Keratinocyte (primary cell): ENCODE measurements at regions not wholly inside any gene's neighbourhood (a gene's known extent, or its start where the extent isn't known, plus 50 kb on each side); places are given as distances from the start of the nearest gene placed in this dataset.

Source experiments
- DNase-seq: peaks from one replicate; pipeline ENCODE4 v3.0.0-alpha.2; 2011; ENCODE audit warnings: low read depth, missing footprints, low spot score
- FAIRE-seq: peaks from 2 replicates; lab custom pipeline; 2011; peaks lifted over from hg19 to GRCh38; lab: Jason Lieb, UNC
- H2AFZ ChIP-seq: 2 replicates; pipeline ENCODE4 v1.6.0; 2012; ENCODE audit warnings: low read length, control low read depth, inconsistent platforms; ENCODE audit not compliant: control insufficient read depth
- H3K27ac ChIP-seq: 2 replicates; pipeline ENCODE4 v1.5.1; 2011; ENCODE audit warnings: low read length; ENCODE audit not compliant: control insufficient read depth, insufficient read depth
- H3K27me3 ChIP-seq: 3 replicates; pipeline ENCODE4 v1.6.0; 2011; ENCODE audit warnings: low read length; ENCODE audit not compliant: control insufficient read depth, insufficient read depth; ENCODE audit errors: extremely low read depth
- H3K36me3 ChIP-seq, 2 experiments: 2 replicates in 1 of 2; 3 replicates in 1 of 2; pipeline ENCODE4 v1.5.1; 2011; ENCODE audit warnings: low read length in 2 of 2, mild to moderate bottlenecking in 1 of 2; ENCODE audit not compliant: control insufficient read depth in 2 of 2, insufficient read depth in 2 of 2; ENCODE audit errors: extremely low read depth in 1 of 2
- H3K4me1 ChIP-seq: 3 replicates; pipeline ENCODE4 v1.5.1; 2011; ENCODE audit warnings: low read length; ENCODE audit not compliant: control insufficient read depth, insufficient read depth; ENCODE audit errors: extremely low read depth
- H3K4me2 ChIP-seq: 3 replicates; pipeline ENCODE4 v1.6.0; 2011; ENCODE audit warnings: low read depth, low read length; ENCODE audit not compliant: control insufficient read depth, insufficient read depth; ENCODE audit errors: extremely low read depth
- H3K4me3 ChIP-seq, 3 experiments: fragments of 200-600 bp in 1 of 3; sonication (generic) in 1 of 3; 2 replicates in 2 of 3; 3 replicates in 1 of 3; pipeline ENCODE4 v1.5.1; 2011 to 2016; ENCODE audit warnings: low read length in 3 of 3, mild to moderate bottlenecking in 3 of 3, control low read depth in 2 of 3, inconsistent platforms in 1 of 3, low read depth in 1 of 3, mixed read lengths in 1 of 3, mixed run types in 1 of 3, moderate library complexity in 1 of 3; ENCODE audit not compliant: control insufficient read depth in 2 of 3, insufficient read depth in 2 of 3; ENCODE audit errors: extremely low read depth in 1 of 3
- H3K79me2 ChIP-seq: 2 replicates; pipeline ENCODE4 v1.6.0; 2012; ENCODE audit warnings: low read length; ENCODE audit not compliant: control insufficient read depth, insufficient read depth
- H3K9ac ChIP-seq: 3 replicates; pipeline ENCODE4 v1.6.0; 2011; ENCODE audit warnings: low read length; ENCODE audit not compliant: control insufficient read depth, insufficient read depth; ENCODE audit errors: extremely low read depth
- H3K9me1 ChIP-seq: 3 replicates; pipeline ENCODE4 v1.6.0; 2011; ENCODE audit warnings: low read length; ENCODE audit not compliant: control insufficient read depth, insufficient read depth; ENCODE audit errors: extremely low read depth
- H3K9me3 ChIP-seq: 2 replicates; pipeline ENCODE4 v1.5.1; 2012; ENCODE audit warnings: low read depth, low read length; ENCODE audit not compliant: control insufficient read depth
- H4K20me1 ChIP-seq: 3 replicates; pipeline ENCODE4 v1.6.0; 2011; ENCODE audit warnings: low read length; ENCODE audit not compliant: control insufficient read depth, insufficient read depth; ENCODE audit errors: extremely low read depth
- CTCF ChIP-seq, 3 experiments: IDR thresholded peaks in 1 of 3; conservative IDR thresholded peaks in 1 of 3; optimal IDR thresholded peaks in 1 of 3; 2 replicates in 2 of 3; 3 replicates in 1 of 3; pipeline versions ENCODE3 to v1.5.1; 2011; ENCODE audit warnings: low read length in 3 of 3, mild to moderate bottlenecking in 3 of 3, moderate library complexity in 2 of 3, control low read depth in 1 of 3, inconsistent platforms in 1 of 3; ENCODE audit not compliant: insufficient read depth in 2 of 3; ENCODE audit errors: extremely low read depth in 1 of 3
- EZH2 ChIP-seq: IDR thresholded peaks from one replicate; pipeline ENCODE4 v1.6.1; 2012; ENCODE audit warnings: inconsistent platforms, mild to moderate bottlenecking, low read length, moderate library complexity
- dilution Hi-C: fragments of 300-500 bp; cut with MboI; formaldehyde crosslinking; loops from one replicate; pipeline ENCODE4 v1.7.0; 2020; ENCODE audit warnings: low sequenced_read_pairs; ENCODE audit not compliant: extremely low pct_ligation_motif_present

- H3K4me1 ChIP-seq: no peaks in the 10 kb centered on the region
- H3K27me3 ChIP-seq: no peaks in the 10 kb centered on the region
- no peaks in the 10 kb centered on the region for H4K20me1 ChIP-seq
- no peak overlapping the region for H3K4me2 ChIP-seq
- H3K36me3 ChIP-seq: no peaks in the 10 kb centered on the region
- no peaks in the 10 kb centered on the region for H3K79me2 ChIP-seq
- dilution Hi-C loops: no loop called here
- FAIRE-seq: no peak
- DNase-seq: no peak
- no peak overlapping the region for H2AFZ ChIP-seq
- no peak overlapping the region for H3K9ac ChIP-seq
- H3K9me1 ChIP-seq: no peaks in the 10 kb centered on the region
- H3K27ac ChIP-seq: no peak overlapping the region
- TF ChIP-seq CTCF (optimal IDR thresholded peaks at IDR 0.05 in 1 of 3, IDR thresholded peaks at IDR 0.05 in 1 of 3, conservative IDR thresholded peaks at IDR 0.05 in 1 of 3; ENCODE audit: extremely low read depth in 1 of 3, insufficient read depth in 2 of 3, low read length in 3 of 3) (no peak), EZH2 (no peak)
- no peak overlapping the region for H3K4me3 ChIP-seq
- no peaks in the 10 kb centered on the region for H3K9me3 ChIP-seq
Observed at GRCh38 chr11:127385071-127385470, 384.5 kb upstream of the KIRREL3 start.

GRCh38 chr11:127383026-127383425, 382.5 kb upstream of the KIRREL3 start:
- Histone ChIP-seq H3K4me1 (no peaks in the 10 kb centered on the region), H3K9me3 (no peaks in the 10 kb centered on the region), H3K36me3 (no peaks in the 10 kb centered on the region), H3K9ac (no peak overlapping the region), H2AFZ (no peak overlapping the region), H3K27ac (no peak overlapping the region), H3K79me2 (no peaks in the 10 kb centered on the region), H4K20me1 (no peaks in the 10 kb centered on the region), H3K4me2 (no peak overlapping the region), H3K27me3 (no peaks in the 10 kb centered on the region), H3K4me3 (no peak overlapping the region), H3K9me1 (no peaks in the 10 kb centered on the region)
- dilution Hi-C loops: no loop called here
- no peak for DNase-seq
- FAIRE-seq: no peak
- no peak for TF ChIP-seq CTCF (optimal IDR thresholded peaks at IDR 0.05 in 1 of 3, IDR thresholded peaks at IDR 0.05 in 1 of 3, conservative IDR thresholded peaks at IDR 0.05 in 1 of 3; ENCODE audit: extremely low read depth in 1 of 3, insufficient read depth in 2 of 3, low read length in 3 of 3)
- TF ChIP-seq EZH2: no peak
